Right lobe of liver (tissue), 6 donors: ENCODE measurements at regions not wholly inside any gene's neighbourhood (a gene's known extent, or its start where the extent isn't known, plus 50 kb on each side); places are given as distances from the start of the nearest gene placed in this dataset.
A peak's percentile ranks its signal among the peaks of the same experiment; 100 is the strongest.

ENCODE experiments used
- ATAC-seq, 4 donors: fragments of 200-7000 bp; cut with Tn5 transposase; one replicate each; pipeline ENCODE4 v1.9.1; 2020; ENCODE audit warnings: mild to moderate bottlenecking in 4 of 4, moderate library complexity in 4 of 4
- DNase-seq, 3 donors: peaks; one replicate each; pipeline ENCODE4 v3.0.0-alpha.2; 2020
- H3K27ac ChIP-seq, 3 donors: fragments of 200-600 bp; one replicate each; pipeline ENCODE4 v1.8.0; 2022
- H3K27me3 ChIP-seq, 2 donors: fragments of 200-600 bp; one replicate each; pipeline ENCODE4 v1.8.0; 2022
- H3K36me3 ChIP-seq, 4 donors: fragments of 200-600 bp; sonication (generic) in 1 of 4; one replicate each; pipeline versions ENCODE4 v1.5.1 to v1.8.0; 2017 to 2022; ENCODE audit warnings: control low read depth in 1 of 4
- H3K4me1 ChIP-seq, 4 donors: fragments of 200-600 bp; sonication (generic) in 1 of 4; one replicate each; pipeline versions ENCODE4 v1.5.1 to v1.8.0; 2017 to 2022; ENCODE audit warnings: control low read depth in 1 of 4
- H3K4me3 ChIP-seq, 3 donors: fragments of 200-600 bp; one replicate each; pipeline ENCODE4 v1.8.0; 2022
- H3K9me3 ChIP-seq, 4 donors: fragments of 200-600 bp; sonication (generic) in 1 of 4; one replicate each; pipeline versions ENCODE4 v1.5.1 to v1.8.0; 2017 to 2022; ENCODE audit warnings: control low read depth in 1 of 4
- CTCF ChIP-seq, 4 donors: fragments of 200-600 bp in 3 of 4; fragments of 450-650 bp in 1 of 4; IDR thresholded peaks; one replicate each; pipeline versions ENCODE4 v1.5.1 to v1.8.0; 2016 to 2022; ENCODE audit warnings: antibody characterized with exemption in 4 of 4, mild to moderate bottlenecking in 2 of 4
- POLR2A ChIP-seq: fragments of 450-650 bp; IDR thresholded peaks from one replicate; pipeline ENCODE4 v1.6.1; 2017; ENCODE audit warnings: antibody characterized with exemption, mild to moderate bottlenecking
- whole genome bisulfite sequencing: methylation state at CpG from one replicate; pipeline ENCODE4 v1.1.6; 2018; ENCODE audit warnings: low coverage, low lambda C conversion rate; ENCODE audit not compliant: insufficient coverage; ENCODE audit errors: missing lambda C conversion rate; 5-methylcytosine and 5-hydroxymethylcytosine counted together
- intact Hi-C, 2 donors: fragments of 100-400 bp; cut with DNase I; formaldehyde crosslinking; loops; one replicate each; pipeline versions ENCODE4 v1.11.2 to v1.14.1; 2022
- donor health status: DM: no; HTN: yes; CAD: no.
- donor health status: DM: no; HTN: no; CAD: no.
- donor health status: DM: no; HTN: no; CAD: no.
- donor health status: DM: no; HTN: yes; CAD: no.
- donor health status: DM: no; HTN: yes; CAD: no.

GRCh38 chr4:25580633-25581467, 74.8 kb upstream of the SLC34A2 start:
- peak in 3 of 4 donors; percentile 52 to 71 (median 53) for ATAC-seq

GRCh38 chr4:25585901-25586523, 69.6 kb upstream of the SLC34A2 start:
- TF ChIP-seq POLR2A (no peak), CTCF (IDR thresholded peaks at IDR 0.05) (no peak)
- ATAC-seq (no peak), DNase-seq (no peak)
- Histone ChIP-seq H3K4me3 (no peak overlapping the region), H3K27me3 (no peaks in the 10 kb centered on the region), H3K27ac (no peak overlapping the region), H3K4me1 (no peaks in the 10 kb centered on the region), H3K36me3 (no peaks in the 10 kb centered on the region), H3K9me3 (no peaks in the 10 kb centered on the region)
- 80% methylated on average over 1 of the region's 9 CpGs for WGBS
- intact Hi-C loops = no loop called here

More at GRCh38 chr4:25580633-25581467, 74.8 kb upstream of the SLC34A2 start:
- DNase-seq = peak in 1 of 3 donors; percentile 42
- 31% methylated on average over 12 of the region's 23 CpGs for WGBS
- Histone ChIP-seq H3K4me3 (no peak overlapping the region), H3K27ac (no peak overlapping the region), H3K4me1 (no peaks in the 10 kb centered on the region), H3K27me3 (no peaks in the 10 kb centered on the region), H3K36me3 (no peaks in the 10 kb centered on the region), H3K9me3 (no peaks in the 10 kb centered on the region)
- no peak for TF ChIP-seq CTCF (IDR thresholded peaks at IDR 0.05)
- no peak for TF ChIP-seq POLR2A
- intact Hi-C loops = no loop called here

- Histone ChIP-seq H3K9me3 (no peaks in the 10 kb centered on the region), H3K27me3 (no peaks in the 10 kb centered on the region), H3K36me3 (no peaks in the 10 kb centered on the region), H3K27ac (no peak overlapping the region), H3K4me1 (no peaks in the 10 kb centered on the region), H3K4me3 (no peak overlapping the region)
- no peak for DNase-seq
- no peak for TF ChIP-seq POLR2A
- no peak for TF ChIP-seq CTCF (IDR thresholded peaks at IDR 0.05)
- 88% methylated on average over 3 of the region's 7 CpGs for WGBS
- intact Hi-C loops = no loop called here
- ATAC-seq = no peak
Measured at GRCh38 chr4:25588206-25588605, 67.4 kb upstream of the SLC34A2 start.

- H3K36me3 ChIP-seq = no peaks in the 10 kb centered on the region
- no peaks in the 10 kb centered on the region for H3K9me3 ChIP-seq
- WGBS = 76% methylated on average over 5 of the region's 5 CpGs
- DNase-seq = no peak
- no peaks in the 10 kb centered on the region for H3K4me1 ChIP-seq
- H3K4me3 ChIP-seq = no peak overlapping the region
- TF ChIP-seq CTCF (IDR thresholded peaks at IDR 0.05) = no peak
- no peak for TF ChIP-seq POLR2A
- ATAC-seq = no peak
- no peaks in the 10 kb centered on the region for H3K27me3 ChIP-seq
- intact Hi-C loops = no loop called here
- no peak overlapping the region for H3K27ac ChIP-seq
Measured at GRCh38 chr4:25590171-25590570, 65.5 kb upstream of the SLC34A2 start.
